Brain microvascular endothelial cell (primary cell): ENCODE measurements at regions not wholly inside any gene's neighbourhood (a gene's known extent, or its start where the extent isn't known, plus 50 kb on each side); places are given as distances from the start of the nearest gene placed in this dataset.

ENCODE experiments used
- DNase-seq: peaks from one replicate; pipeline ENCODE4 v3.0.0-alpha.2; 2020
- H3K27ac ChIP-seq: fragments of 250-450 bp; sonication (Bioruptor Pico); 2 replicates; pipeline ENCODE4 v1.5.1; 2020; ENCODE audit warnings: mild to moderate bottlenecking, moderate library complexity
- H3K27me3 ChIP-seq: fragments of 250-450 bp; sonication (Bioruptor Pico); replicated peaks from 2 replicates; pipeline ENCODE4 v1.5.1; 2020; ENCODE audit warnings: mild to moderate bottlenecking
- H3K36me3 ChIP-seq: fragments of 250-450 bp; sonication (Bioruptor Pico); replicated peaks from 2 replicates; pipeline ENCODE4 v1.5.1; 2020; ENCODE audit warnings: mild to moderate bottlenecking
- H3K4me3 ChIP-seq: 2 replicates; pipeline ENCODE4 v1.5.1; 2011; ENCODE audit warnings: low read depth, mild to moderate bottlenecking, control low read depth, low read length, moderate library complexity
- in situ Hi-C: cut with HindIII; loops from 2 replicates; pipeline ENCODE4 v1.10.0; 2017; ENCODE audit warnings: low sequenced_read_pairs, low pct_ligation_motif_present
- TF ChIP-seq, protein P1 (sequence below): IDR thresholded peaks from 2 replicates; pipeline ENCODE4 v1.5.1; 2011; ENCODE audit warnings: low read depth, mild to moderate bottlenecking, moderate library complexity, low read length, control low read depth, inconsistent platforms; ENCODE audit errors: missing control alignments

DNA sequence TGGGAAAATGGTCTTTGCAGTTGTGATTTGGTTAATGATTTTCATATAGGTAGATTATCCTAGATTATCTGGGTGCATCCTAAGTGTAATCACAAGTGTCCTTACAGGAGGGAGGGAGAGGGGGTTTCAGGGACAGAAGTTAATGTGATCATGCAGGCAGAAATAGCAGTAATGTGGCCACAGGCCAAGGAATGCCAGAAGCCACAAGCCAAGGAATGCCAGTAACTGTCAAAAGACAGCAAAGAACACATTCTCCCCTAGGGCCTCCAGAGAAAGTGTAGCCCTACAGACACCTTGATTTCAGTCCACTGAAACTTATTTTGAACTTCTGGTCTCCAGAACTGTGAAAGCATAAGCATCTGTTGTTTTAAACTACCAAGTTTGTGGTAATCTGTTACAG is 2074.5 kb downstream of the MAT2B start:
- TF ChIP-seq, protein P1, sequence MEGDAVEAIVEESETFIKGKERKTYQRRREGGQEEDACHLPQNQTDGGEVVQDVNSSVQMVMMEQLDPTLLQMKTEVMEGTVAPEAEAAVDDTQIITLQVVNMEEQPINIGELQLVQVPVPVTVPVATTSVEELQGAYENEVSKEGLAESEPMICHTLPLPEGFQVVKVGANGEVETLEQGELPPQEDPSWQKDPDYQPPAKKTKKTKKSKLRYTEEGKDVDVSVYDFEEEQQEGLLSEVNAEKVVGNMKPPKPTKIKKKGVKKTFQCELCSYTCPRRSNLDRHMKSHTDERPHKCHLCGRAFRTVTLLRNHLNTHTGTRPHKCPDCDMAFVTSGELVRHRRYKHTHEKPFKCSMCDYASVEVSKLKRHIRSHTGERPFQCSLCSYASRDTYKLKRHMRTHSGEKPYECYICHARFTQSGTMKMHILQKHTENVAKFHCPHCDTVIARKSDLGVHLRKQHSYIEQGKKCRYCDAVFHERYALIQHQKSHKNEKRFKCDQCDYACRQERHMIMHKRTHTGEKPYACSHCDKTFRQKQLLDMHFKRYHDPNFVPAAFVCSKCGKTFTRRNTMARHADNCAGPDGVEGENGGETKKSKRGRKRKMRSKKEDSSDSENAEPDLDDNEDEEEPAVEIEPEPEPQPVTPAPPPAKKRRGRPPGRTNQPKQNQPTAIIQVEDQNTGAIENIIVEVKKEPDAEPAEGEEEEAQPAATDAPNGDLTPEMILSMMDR = no peak
- no peak for DNase-seq
- Histone ChIP-seq H3K27me3 (no peaks in the 10 kb centered on the region), H3K36me3 (no peaks in the 10 kb centered on the region), H3K27ac (no peak overlapping the region), H3K4me3 (no peak overlapping the region)
- in situ Hi-C loops = no loop called here

DNA sequence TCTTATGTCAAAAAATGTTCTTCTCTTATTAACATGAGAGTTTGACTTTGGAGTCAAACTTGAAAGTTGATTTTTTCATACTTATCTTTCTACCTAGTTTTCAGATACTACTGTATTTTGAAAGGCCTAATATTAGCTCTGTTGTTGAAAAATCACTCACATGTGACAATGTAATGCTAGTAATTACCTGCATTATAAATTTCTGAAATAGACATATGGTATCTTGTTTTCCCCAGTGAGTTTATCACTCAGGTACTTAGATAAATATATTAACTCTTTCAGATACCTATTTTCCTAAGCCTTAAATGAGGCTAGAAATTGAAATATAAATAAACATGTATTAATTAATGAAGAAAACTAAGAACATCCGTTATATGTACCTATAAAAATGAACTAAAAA is 2089.3 kb downstream of the MAT2B start:
- TF ChIP-seq, protein P1 = no peak
- DNase-seq = no peak
- no peak overlapping the region for H3K27ac ChIP-seq
- no peak overlapping the region for H3K4me3 ChIP-seq
- H3K27me3 ChIP-seq = no peaks in the 10 kb centered on the region
- in situ Hi-C loops = no loop called here
- H3K36me3 ChIP-seq = no peaks in the 10 kb centered on the region

DNA sequence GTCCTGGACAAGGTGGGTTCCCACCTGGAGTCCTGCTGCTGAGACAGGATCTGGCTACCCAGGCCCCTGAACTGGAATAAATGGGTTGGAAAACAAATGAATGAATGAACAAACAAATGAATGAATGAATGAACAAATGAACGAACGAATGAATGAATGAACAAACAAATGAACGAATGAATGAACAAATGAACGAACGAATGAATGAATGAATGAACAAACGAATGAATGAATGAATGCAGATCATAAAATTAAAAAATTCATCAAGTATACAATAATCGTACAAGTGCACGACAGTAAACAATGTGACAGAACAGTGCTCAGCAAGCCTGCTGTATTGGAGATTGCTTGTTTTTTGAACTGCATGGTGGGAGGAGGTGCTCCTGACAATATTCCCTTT is 2097.1 kb downstream of the MAT2B start:
- Histone ChIP-seq H3K36me3 (no peaks in the 10 kb centered on the region), H3K27me3 (no peaks in the 10 kb centered on the region), H3K4me3 (no peak overlapping the region), H3K27ac (no peak overlapping the region)
- in situ Hi-C loops = no loop called here
- no peak for DNase-seq
- TF ChIP-seq, protein P1 = no peak

DNA sequence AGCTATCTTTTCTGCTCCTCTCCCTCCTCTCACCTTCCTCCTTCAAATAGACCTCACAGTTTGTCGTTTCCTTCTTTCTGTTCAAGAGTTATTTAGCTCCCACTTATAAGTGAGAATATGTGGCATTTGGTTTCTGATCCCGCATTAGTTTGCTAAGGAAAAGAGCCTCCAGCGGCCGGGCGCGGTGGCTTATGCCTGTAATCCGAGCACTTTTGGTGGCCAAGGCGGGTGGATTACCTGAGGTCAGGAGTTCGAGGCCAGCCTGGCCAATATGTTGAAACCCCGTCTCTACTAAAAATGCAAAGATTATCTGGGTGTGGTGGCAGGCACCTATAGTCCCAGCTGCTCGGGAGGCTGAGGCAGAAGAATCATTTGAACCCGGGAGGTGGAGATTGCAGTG is 2101.6 kb downstream of the MAT2B start:
- DNase-seq = no peak
- H3K36me3 ChIP-seq = no peaks in the 10 kb centered on the region
- TF ChIP-seq, protein P1 = no peak
- no peak overlapping the region for H3K4me3 ChIP-seq
- in situ Hi-C loops = no loop called here
- no peaks in the 10 kb centered on the region for H3K27me3 ChIP-seq
- no peak overlapping the region for H3K27ac ChIP-seq

DNA sequence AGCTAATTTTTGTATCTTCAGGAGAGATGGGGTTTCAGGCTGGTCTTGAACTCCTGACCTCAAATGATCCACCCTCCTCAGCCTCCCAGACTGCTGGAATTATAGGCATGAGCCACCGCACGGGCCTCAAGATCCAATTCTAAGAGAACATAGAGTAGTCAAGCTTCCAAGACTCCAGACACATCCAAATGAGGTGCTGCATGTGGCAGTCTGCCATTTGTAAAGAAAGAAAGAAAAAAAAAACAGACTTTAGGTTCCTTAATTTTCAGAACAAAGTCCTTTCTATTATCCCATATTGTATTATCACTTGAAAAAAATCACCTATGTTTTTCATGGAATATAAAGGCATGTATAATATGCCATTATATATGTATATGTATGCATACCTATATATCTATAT is 2104.5 kb downstream of the MAT2B start:
- in situ Hi-C loops = no loop called here
- no peaks in the 10 kb centered on the region for H3K36me3 ChIP-seq
- H3K4me3 ChIP-seq = no peak overlapping the region
- TF ChIP-seq, protein P1 = no peak
- no peak overlapping the region for H3K27ac ChIP-seq
- H3K27me3 ChIP-seq = no peaks in the 10 kb centered on the region
- DNase-seq = no peak
